PC-9 (cell line): ENCODE measurements at regions not wholly inside any gene's neighbourhood (a gene's known extent, or its start where the extent isn't known, plus 50 kb on each side); places are given as distances from the start of the nearest gene placed in this dataset.

ENCODE experiments used
- BruUV-seq: library from RNA; stranded (reverse); fragments of 400-500 nt; replicated peaks from 2 replicates; lab custom pipeline; 2021; lab: Mats Ljungman, UMichigan
- CTCF ChIA-PET: fragments of 300-600 bp; sonication (Branson Sonifier 250); formaldehyde crosslinking; loops from one replicate; lab custom pipeline; 2022; ENCODE audit warnings: antibody characterized with exemption; lab: Charles Lee
- POLR2A ChIA-PET: fragments of 300-600 bp; sonication (Branson Sonifier 250); formaldehyde crosslinking; loops from one replicate; lab custom pipeline; 2022; ENCODE audit warnings: antibody characterized with exemption; ENCODE audit not compliant: unreplicated experiment; lab: Charles Lee
- DNase-seq, 2 experiments: peaks; one replicate each; pipeline versions ENCODE4 v3.0.0 to v3.0.0-alpha.2; 2015 to 2022; ENCODE audit warnings: mixed read lengths in 1 of 2
- H2AFZ ChIP-seq: fragments of 200-600 bp; sonication (generic); 2 replicates; pipeline ENCODE4 v1.8.1; 2017; ENCODE audit warnings: antibody characterized with exemption
- H3F3A ChIP-seq: fragments of 200-600 bp; sonication (generic); 2 replicates; pipeline ENCODE4 v1.8.1; 2017; ENCODE audit warnings: antibody characterized with exemption, mild to moderate bottlenecking, low read depth; ENCODE audit not compliant: insufficient read depth
- H3K27ac ChIP-seq: fragments of 200-600 bp; sonication (generic); 2 replicates; pipeline ENCODE4 v1.6.1; 2016; ENCODE audit warnings: mixed run types
- H3K27me3 ChIP-seq: fragments of 200-600 bp; sonication (generic); 2 replicates; pipeline ENCODE4 v1.6.1; 2016; ENCODE audit warnings: low read depth, mixed run types; ENCODE audit not compliant: insufficient read depth
- H3K36me3 ChIP-seq: fragments of 200-600 bp; sonication (generic); 2 replicates; pipeline ENCODE4 v1.6.1; 2016; ENCODE audit warnings: low read depth, mixed run types
- H3K4me1 ChIP-seq: fragments of 200-600 bp; sonication (generic); replicated peaks from 2 replicates; pipeline ENCODE4 v1.6.1; 2016; ENCODE audit warnings: mixed run types; ENCODE audit not compliant: insufficient read depth
- H3K4me2 ChIP-seq: fragments of 200-600 bp; sonication (generic); 2 replicates; pipeline ENCODE4 v1.6.1; 2017; ENCODE audit warnings: mixed run types
- H3K4me3 ChIP-seq: fragments of 200-600 bp; sonication (generic); 2 replicates; pipeline ENCODE4 v1.6.1; 2016; ENCODE audit warnings: mixed run types
- H3K79me2 ChIP-seq: fragments of 200-600 bp; sonication (generic); 2 replicates; pipeline ENCODE4 v1.6.1; 2017; ENCODE audit warnings: low read depth, mixed run types
- H3K9me2 ChIP-seq: fragments of 200-600 bp; sonication (generic); 2 replicates; pipeline ENCODE4 v1.8.1; 2017; ENCODE audit warnings: mild to moderate bottlenecking; ENCODE audit not compliant: insufficient read depth
- H3K9me3 ChIP-seq: fragments of 200-600 bp; sonication (generic); 2 replicates; pipeline ENCODE4 v1.8.1; 2016; ENCODE audit warnings: low read depth; ENCODE audit not compliant: insufficient read depth
- H4K20me1 ChIP-seq: fragments of 200-600 bp; sonication (generic); 2 replicates; pipeline ENCODE4 v1.8.1; 2017; ENCODE audit not compliant: insufficient read depth
- EZH2 ChIP-seq: fragments of 200-600 bp; sonication (generic); IDR thresholded peaks from 2 replicates; pipeline ENCODE4 v1.8.0; 2017; ENCODE audit warnings: antibody characterized with exemption, low read depth
- intact Hi-C: fragments of 100-400 bp; cut with micrococcal nuclease; formaldehyde crosslinking; loops from one replicate; pipeline ENCODE4 v1.10.0; 2022; ENCODE audit not compliant: unreplicated experiment
- TF ChIP-seq, protein P1 (sequence below): fragments of 200-600 bp; sonication (generic); conservative IDR thresholded peaks from 2 replicates; pipeline ENCODE4 v1.6.1; 2017; ENCODE audit warnings: mixed run types, antibody characterized with exemption, mild to moderate bottlenecking, moderate library complexity

GRCh38 chr5:27814983-27815382 lies 776.6 kb upstream of the CDH9 start:
- Histone ChIP-seq H3K9me3 (no peaks in the 10 kb centered on the region), H3K36me3 (no peaks in the 10 kb centered on the region), H3F3A (no peaks in the 10 kb centered on the region), H3K4me3 (no peak overlapping the region), H4K20me1 (no peaks in the 10 kb centered on the region), H3K27ac (no peak overlapping the region), H3K79me2 (no peaks in the 10 kb centered on the region), H2AFZ (no peak overlapping the region), H3K9me2 (no peaks in the 10 kb centered on the region), H3K4me1 (no peaks in the 10 kb centered on the region), H3K4me2 (no peak overlapping the region), H3K27me3 (no peaks in the 10 kb centered on the region)
- POLR2A ChIA-PET, result no interaction called here
- no peak for DNase-seq
- no TSS peak for BruUV-seq
- intact Hi-C loops, result no loop called here
- CTCF ChIA-PET, result no interaction called here
- no peak for TF ChIP-seq EZH2
- TF ChIP-seq, protein P1, sequence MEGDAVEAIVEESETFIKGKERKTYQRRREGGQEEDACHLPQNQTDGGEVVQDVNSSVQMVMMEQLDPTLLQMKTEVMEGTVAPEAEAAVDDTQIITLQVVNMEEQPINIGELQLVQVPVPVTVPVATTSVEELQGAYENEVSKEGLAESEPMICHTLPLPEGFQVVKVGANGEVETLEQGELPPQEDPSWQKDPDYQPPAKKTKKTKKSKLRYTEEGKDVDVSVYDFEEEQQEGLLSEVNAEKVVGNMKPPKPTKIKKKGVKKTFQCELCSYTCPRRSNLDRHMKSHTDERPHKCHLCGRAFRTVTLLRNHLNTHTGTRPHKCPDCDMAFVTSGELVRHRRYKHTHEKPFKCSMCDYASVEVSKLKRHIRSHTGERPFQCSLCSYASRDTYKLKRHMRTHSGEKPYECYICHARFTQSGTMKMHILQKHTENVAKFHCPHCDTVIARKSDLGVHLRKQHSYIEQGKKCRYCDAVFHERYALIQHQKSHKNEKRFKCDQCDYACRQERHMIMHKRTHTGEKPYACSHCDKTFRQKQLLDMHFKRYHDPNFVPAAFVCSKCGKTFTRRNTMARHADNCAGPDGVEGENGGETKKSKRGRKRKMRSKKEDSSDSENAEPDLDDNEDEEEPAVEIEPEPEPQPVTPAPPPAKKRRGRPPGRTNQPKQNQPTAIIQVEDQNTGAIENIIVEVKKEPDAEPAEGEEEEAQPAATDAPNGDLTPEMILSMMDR, result no peak

- Histone ChIP-seq H3K9me2 (no peaks in the 10 kb centered on the region), H4K20me1 (no peaks in the 10 kb centered on the region), H3K4me1 (no peaks in the 10 kb centered on the region), H3K27ac (no peak overlapping the region), H2AFZ (no peak overlapping the region), H3K4me2 (no peak overlapping the region), H3K4me3 (no peak overlapping the region), H3K9me3 (no peaks in the 10 kb centered on the region), H3K79me2 (no peaks in the 10 kb centered on the region), H3K27me3 (no peaks in the 10 kb centered on the region), H3F3A (no peaks in the 10 kb centered on the region), H3K36me3 (no peaks in the 10 kb centered on the region)
- DNase-seq, result no peak
- ChIA-PET CTCF (interaction anchor here (0.6 to 0.7 kb wide), 2 partner anchors 69 to 883 kb away, joined by 3 to 4 read pairs; no protein-coding TSS in a partner anchor), POLR2A (no interaction called here)
- intact Hi-C loops, result no loop called here
- TF ChIP-seq EZH2, result no peak
- TF ChIP-seq, protein P1, result no peak
- BruUV-seq, result no TSS peak
Observed at GRCh38 chr5:27814286-27814685, 775.9 kb upstream of the CDH9 start.

DNA sequence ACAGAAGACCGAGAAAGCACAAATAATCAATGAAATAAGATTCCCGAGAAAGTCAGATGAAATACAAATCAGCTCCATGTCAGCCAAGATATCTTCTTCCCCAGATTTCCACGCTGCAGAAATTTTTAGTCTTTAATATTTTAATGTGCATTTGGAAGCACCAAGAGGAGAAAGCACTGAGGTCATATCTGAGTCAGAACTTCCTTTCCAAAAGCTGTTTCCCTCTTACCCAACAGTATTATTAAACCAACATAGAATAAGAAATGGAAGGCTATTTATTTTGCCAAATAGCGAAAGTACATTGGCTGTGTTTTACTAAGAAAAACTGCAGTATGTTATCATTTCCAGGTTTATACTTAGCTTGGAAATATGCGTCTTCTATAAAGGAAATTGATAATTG lies 772.1 kb upstream of the CDH9 start:
- Histone ChIP-seq H3K4me1 (no peaks in the 10 kb centered on the region), H2AFZ (no peak overlapping the region), H3K9me2 (no peaks in the 10 kb centered on the region), H3K27me3 (no peaks in the 10 kb centered on the region), H3K36me3 (no peaks in the 10 kb centered on the region), H3K4me3 (no peak overlapping the region), H3F3A (no peaks in the 10 kb centered on the region), H4K20me1 (no peaks in the 10 kb centered on the region), H3K79me2 (no peaks in the 10 kb centered on the region), H3K9me3 (no peaks in the 10 kb centered on the region), H3K4me2 (no peak overlapping the region), H3K27ac (no peak overlapping the region)
- intact Hi-C loops, result no loop called here
- ChIA-PET POLR2A (no interaction called here), CTCF (no interaction called here)
- BruUV-seq, result no TSS peak
- no peak for DNase-seq
- TF ChIP-seq, protein P1, result no peak
- no peak for TF ChIP-seq EZH2
